ENCODE measurements at regions not wholly inside any gene's neighbourhood (a gene's known extent, or its start where the extent isn't known, plus 50 kb on each side); places are given as distances from the start of the nearest gene placed in this dataset.

DNA sequence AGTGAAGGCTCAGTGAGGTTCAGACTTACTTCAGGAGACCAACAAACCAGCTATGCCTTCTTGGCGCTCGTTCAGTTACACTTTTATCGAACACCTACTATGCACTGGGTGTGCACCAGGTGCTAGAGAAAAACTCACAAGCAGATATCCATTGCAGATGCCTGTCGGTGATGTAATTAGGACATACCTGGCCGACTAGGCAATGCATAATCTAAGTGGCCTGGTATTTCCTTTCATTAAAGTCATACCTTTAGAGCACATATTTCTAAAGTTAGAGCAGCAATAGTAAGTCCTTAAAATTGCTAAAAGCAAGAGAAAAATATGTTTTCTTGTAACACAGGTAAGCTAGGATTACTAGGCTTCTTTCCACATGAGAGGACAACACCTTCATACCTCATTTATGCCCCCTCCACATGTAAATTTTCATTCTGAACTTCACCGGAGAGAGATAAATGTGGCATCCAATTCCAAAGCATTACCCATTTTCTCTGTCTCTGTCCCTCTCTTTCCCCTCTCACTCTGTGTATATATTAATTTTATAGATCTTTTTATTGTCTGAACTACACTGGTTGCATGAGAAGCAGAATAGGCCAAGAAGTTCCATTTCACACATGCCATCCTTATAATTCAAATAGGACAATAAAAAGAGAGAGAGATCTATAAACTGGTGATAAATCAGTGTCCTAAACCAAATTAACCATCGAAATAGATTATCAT is 242.2 kb downstream of the SPTSSA start:
- no peaks in the 10 kb centered on the region for H3K27me3 Mint-ChIP-seq (ENCODE audit: insufficient read depth)
- no peak overlapping the region for H3K4me3 Mint-ChIP-seq
- H3K4me1 Mint-ChIP-seq (ENCODE audit: low read depth): no peaks in the 10 kb centered on the region
- DNase-seq: no peak
- no peaks in the 10 kb centered on the region for H3K36me3 Mint-ChIP-seq (ENCODE audit: low read depth)
- TF ChIP-seq, protein P1, sequence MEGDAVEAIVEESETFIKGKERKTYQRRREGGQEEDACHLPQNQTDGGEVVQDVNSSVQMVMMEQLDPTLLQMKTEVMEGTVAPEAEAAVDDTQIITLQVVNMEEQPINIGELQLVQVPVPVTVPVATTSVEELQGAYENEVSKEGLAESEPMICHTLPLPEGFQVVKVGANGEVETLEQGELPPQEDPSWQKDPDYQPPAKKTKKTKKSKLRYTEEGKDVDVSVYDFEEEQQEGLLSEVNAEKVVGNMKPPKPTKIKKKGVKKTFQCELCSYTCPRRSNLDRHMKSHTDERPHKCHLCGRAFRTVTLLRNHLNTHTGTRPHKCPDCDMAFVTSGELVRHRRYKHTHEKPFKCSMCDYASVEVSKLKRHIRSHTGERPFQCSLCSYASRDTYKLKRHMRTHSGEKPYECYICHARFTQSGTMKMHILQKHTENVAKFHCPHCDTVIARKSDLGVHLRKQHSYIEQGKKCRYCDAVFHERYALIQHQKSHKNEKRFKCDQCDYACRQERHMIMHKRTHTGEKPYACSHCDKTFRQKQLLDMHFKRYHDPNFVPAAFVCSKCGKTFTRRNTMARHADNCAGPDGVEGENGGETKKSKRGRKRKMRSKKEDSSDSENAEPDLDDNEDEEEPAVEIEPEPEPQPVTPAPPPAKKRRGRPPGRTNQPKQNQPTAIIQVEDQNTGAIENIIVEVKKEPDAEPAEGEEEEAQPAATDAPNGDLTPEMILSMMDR (IDR thresholded peaks at IDR 0.05): no peak
- H3K27ac Mint-ChIP-seq: no peak overlapping the region
- peaks cover 5% of the 10 kb centered on the region for H3K9me3 Mint-ChIP-seq

DNA sequence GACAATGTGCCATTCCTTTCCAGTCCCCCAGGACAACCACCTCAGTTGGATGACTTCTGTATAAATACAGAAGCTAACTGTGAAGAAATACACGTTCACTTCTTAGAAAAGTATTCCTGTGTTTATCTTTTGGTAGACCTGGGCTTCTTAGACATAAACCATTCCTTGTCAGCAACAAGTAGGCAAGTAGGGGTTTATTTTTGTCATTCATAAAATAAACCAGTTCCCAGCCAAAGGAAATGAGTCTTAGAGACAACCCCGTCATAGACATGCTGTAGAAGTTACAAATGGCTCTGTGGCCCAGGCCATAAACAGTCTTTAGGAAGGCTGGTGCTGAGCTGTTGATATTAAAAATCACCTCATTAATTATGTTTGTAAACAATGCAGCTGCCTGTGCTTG is 243.2 kb downstream of the SPTSSA start:
- peaks cover 5% of the 10 kb centered on the region for H3K9me3 Mint-ChIP-seq
- H3K4me1 Mint-ChIP-seq (ENCODE audit: low read depth): no peaks in the 10 kb centered on the region
- TF ChIP-seq, protein P1 (IDR thresholded peaks at IDR 0.05): no peak
- H3K27ac Mint-ChIP-seq: no peak overlapping the region
- H3K36me3 Mint-ChIP-seq (ENCODE audit: low read depth): no peaks in the 10 kb centered on the region
- no peaks in the 10 kb centered on the region for H3K27me3 Mint-ChIP-seq (ENCODE audit: insufficient read depth)
- no peak overlapping the region for H3K4me3 Mint-ChIP-seq
- DNase-seq: no peak

DNA sequence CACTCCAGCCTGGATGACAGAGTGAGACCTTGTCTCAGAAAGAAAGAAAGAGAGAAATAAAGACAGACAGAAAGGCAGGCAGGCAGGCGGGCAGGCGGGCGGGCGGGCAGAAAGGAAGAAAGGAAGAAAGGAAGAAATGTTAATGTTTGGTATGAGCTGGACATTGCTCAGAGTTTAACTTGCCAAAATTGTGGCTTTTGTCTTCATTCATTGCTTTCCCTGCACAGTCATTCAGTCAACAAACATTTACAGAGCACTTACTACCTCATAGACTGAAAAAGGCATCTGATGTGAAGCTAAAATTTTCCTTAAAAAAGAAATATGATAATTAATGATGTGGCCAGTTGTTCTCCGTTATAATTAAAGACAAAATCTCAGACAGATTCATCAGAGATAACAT is 247.1 kb downstream of the SPTSSA start:
- Mint-ChIP-seq H3K9me3 (peaks cover 11% of the 10 kb centered on the region), H3K4me1 (ENCODE audit: low read depth) (no peaks in the 10 kb centered on the region), H3K36me3 (ENCODE audit: low read depth) (no peaks in the 10 kb centered on the region), H3K4me3 (no peak overlapping the region), H3K27me3 (ENCODE audit: insufficient read depth) (no peaks in the 10 kb centered on the region; the same call in 1 of the 2 replicates), H3K27ac (no peak overlapping the region)
- TF ChIP-seq, protein P1 (IDR thresholded peaks at IDR 0.05): no peak
- no peak for DNase-seq

DNA sequence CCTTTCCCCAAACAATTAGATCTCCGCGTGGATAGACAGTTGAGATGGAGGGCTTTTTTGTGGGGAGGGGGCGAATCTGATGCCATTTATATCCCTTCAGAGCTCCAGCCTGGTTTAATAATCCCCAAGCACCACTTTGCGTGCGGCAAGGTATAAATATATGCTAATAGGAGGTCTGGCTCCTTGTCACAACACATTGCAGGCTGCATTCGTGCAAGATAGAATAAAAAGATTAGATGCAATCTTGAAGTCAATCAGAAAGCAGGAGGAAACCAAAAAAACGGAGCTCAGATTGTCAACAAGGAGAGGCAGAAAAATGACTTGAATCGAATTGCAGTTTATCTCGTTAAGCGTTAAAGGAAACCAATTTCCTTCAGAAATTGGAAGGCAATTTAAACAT is 248.7 kb downstream of the SPTSSA start:
- no peaks in the 10 kb centered on the region for H3K4me1 Mint-ChIP-seq (ENCODE audit: low read depth)
- peaks cover 11% of the 10 kb centered on the region for H3K9me3 Mint-ChIP-seq
- no peak overlapping the region for H3K4me3 Mint-ChIP-seq
- TF ChIP-seq, protein P1 (IDR thresholded peaks at IDR 0.05): no peak
- no peak overlapping the region for H3K27ac Mint-ChIP-seq
- DNase-seq: no peak
- no peaks in the 10 kb centered on the region; the same call in 1 of the 2 replicates for H3K27me3 Mint-ChIP-seq (ENCODE audit: insufficient read depth)
- no peaks in the 10 kb centered on the region for H3K36me3 Mint-ChIP-seq (ENCODE audit: low read depth)

DNA sequence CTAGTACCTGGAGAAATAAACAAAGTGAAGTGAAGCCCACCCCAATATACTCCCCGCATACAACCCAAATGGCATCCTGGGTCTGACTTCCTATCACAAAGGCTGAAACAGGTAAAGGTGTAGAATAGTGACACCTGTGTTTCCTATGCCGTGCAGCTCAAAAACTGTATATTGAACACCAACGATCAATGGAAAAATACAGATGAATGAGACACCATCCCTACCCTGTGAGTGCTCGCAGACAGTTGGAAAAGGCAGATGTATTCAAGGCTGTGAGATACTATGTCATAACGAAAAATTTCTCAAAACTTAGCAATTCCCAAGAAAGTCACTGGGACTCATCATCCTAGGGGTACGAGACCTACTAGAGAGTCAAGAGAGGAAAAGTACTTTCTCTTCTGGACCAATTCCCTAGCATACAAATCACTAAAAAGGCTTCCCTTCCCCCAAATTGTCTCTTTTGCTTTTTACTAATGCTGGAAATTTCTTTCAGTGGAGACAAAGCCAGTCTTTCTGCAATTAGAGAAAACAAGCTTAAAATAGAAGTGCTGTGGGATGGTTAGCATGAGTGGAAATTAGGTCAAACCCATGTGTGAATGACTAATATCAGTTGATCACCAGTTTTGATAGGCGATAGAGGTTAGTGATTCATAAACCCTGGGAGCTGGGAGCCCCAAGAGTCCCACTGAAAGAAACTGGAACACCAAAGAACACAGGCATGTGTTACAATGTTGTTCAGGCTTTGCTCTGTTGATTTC is 249.7 kb downstream of the SPTSSA start:
- no peaks in the 10 kb centered on the region for H3K36me3 Mint-ChIP-seq (ENCODE audit: low read depth)
- no peak overlapping the region for H3K27ac Mint-ChIP-seq
- no peaks in the 10 kb centered on the region for H3K4me1 Mint-ChIP-seq (ENCODE audit: low read depth)
- H3K9me3 Mint-ChIP-seq: peaks cover 14% of the 10 kb centered on the region
- DNase-seq: no peak
- H3K27me3 Mint-ChIP-seq (ENCODE audit: insufficient read depth): no peaks in the 10 kb centered on the region; the same call in 1 of the 2 replicates
- TF ChIP-seq, protein P1 (IDR thresholded peaks at IDR 0.05): no peak
- no peak overlapping the region for H3K4me3 Mint-ChIP-seq
